GM20000 (cell line): ENCODE measurements at regions not wholly inside any gene's neighbourhood (a gene's known extent, or its start where the extent isn't known, plus 50 kb on each side); places are given as distances from the start of the nearest gene placed in this dataset.

Source experiments
- DNase-seq: peaks from one replicate; pipeline ENCODE4 v3.0.0; 2012; ENCODE audit warnings: low spot score
- CTCF ChIP-seq: IDR thresholded peaks from 2 replicates; pipeline ENCODE4 v1.5.1; 2012; ENCODE audit warnings: mild to moderate bottlenecking, control low read depth; ENCODE audit errors: extremely low read depth, missing control alignments

- no peak for TF ChIP-seq CTCF
Measured at GRCh38 chr10:36301539-36301938, 659.4 kb upstream of the FZD8 start.

GRCh38 chr10:36301139-36301538 is 659.0 kb upstream of the FZD8 start:
- no peak for TF ChIP-seq CTCF
- no peak for DNase-seq

More at GRCh38 chr10:36301539-36301938, 659.4 kb upstream of the FZD8 start:
- no peak for DNase-seq

- no peak for DNase-seq
- no peak for TF ChIP-seq CTCF
Measured at GRCh38 chr10:36283827-36284226, 641.7 kb upstream of the FZD8 start.

- DNase-seq: no peak
- TF ChIP-seq CTCF: no peak
Measured at GRCh38 chr10:36281831-36282331, 639.8 kb upstream of the FZD8 start.

- TF ChIP-seq CTCF: no peak
- DNase-seq: no peak
Measured at GRCh38 chr10:36280890-36281499, 638.9 kb upstream of the FZD8 start.

GRCh38 chr10:36280321-36280741 is 638.2 kb upstream of the FZD8 start:
- no peak for DNase-seq
- no peak for TF ChIP-seq CTCF

- no peak for TF ChIP-seq CTCF
Measured at GRCh38 chr10:36278176-36278575, 636.1 kb upstream of the FZD8 start.

More at GRCh38 chr10:36278176-36278575, 636.1 kb upstream of the FZD8 start:
- no peak for DNase-seq
